HG03064 (cell line): ENCODE measurements at regions not wholly inside any gene's neighbourhood (a gene's known extent, or its start where the extent isn't known, plus 50 kb on each side); places are given as distances from the start of the nearest gene placed in this dataset.
"Not testable (repeated sequence)": the region's sequence is repeated elsewhere in the genome, so short reads cannot be mapped to it uniquely, and the experiment has no call there.

ENCODE experiments used
- ATAC-seq: cut with Tn5 transposase; IDR thresholded peaks from one replicate; pipeline ENCODE4 v1.9.1; 2021; ENCODE audit warnings: low read depth; ENCODE audit not compliant: unreplicated experiment

DNA sequence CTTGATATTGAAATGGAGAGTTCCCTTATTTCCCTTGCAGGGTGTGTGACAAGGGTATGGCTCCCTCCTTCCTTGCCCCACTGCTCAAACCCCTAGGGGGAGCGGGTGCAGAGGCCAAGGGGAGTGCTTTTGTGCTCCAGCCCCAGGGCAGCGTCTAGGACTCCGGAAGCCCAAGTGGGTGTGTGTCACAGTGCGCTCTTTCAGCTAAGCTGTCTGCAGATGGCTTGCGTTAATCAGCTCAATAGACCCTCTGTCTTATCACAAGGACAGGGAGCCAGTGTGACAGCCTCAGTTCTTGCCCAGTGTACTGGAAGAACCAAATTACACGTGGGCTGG, 523.6 kb upstream of the LMCD1 start:
- ATAC-seq = no peak

GRCh38 chr3:7982126-7982525, 519.5 kb upstream of the LMCD1 start:
- ATAC-seq = no peak

- no peak for ATAC-seq
Observed at GRCh38 chr3:7999384-7999783, 502.2 kb upstream of the LMCD1 start.

DNA sequence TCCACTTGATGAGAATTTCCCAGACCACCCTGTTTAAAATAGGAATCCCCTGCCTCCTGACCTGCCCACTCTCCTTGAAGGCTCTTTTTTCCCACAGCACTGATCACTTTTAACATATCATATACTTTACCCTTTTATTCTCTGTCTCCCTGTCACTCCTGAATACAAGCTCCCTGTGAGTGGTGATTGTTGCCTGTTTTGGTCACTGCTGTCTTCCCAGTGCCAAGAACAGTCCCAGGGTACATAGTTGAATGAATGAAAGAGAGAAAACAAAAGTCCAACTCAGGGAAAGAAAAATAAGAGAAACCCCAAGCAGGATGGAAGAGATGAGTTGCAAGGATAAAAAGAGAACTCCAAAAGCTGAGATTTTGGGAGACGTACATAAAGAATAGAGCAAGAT, 500.3 kb upstream of the LMCD1 start:
- no peak for ATAC-seq

GRCh38 chr3:8001712-8002111, 499.9 kb upstream of the LMCD1 start:
- no peak for ATAC-seq

DNA sequence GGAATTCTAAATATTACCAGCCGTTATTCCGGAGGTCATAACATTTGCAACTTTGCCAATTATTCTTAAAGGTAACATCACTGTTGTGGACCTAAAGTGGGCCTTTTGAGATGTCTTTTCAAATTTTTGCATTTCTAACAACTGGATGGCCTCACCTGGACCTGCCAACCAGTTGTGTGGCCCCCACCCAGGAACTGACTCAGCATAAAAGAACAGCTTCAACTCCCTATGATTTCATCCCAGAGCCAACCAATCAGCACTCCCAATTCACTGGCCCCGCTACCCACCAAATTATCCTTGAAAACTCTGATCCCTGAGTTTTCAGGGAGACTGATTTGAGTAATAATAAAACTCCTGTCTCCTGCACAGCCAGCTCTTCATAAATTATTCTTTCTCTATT, 489.7 kb upstream of the LMCD1 start:
- ATAC-seq = no peak

- no peak for ATAC-seq
Observed at GRCh38 chr3:8020047-8020841, 481.4 kb upstream of the LMCD1 start.

DNA sequence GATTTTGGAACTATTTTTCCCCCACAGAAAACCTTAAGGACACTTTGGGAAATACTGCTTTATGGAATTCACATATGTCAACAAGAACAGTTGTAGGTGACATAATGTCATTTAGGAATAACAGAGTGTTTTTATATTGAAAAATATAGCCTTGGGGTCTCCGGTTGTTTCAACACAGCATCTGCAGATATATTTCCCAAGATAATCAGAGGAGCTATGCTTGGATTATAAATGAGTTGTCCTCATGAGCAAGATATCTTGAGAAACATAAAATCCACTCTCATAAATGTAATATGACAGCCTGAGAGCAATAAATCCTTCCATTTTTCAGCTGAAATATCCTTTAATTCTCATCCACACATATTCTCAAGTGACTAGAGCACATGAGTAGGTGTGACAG, 473.7 kb upstream of the LMCD1 start:
- no peak for ATAC-seq

- no peak for ATAC-seq
Observed at GRCh38 chr3:8050283-8050682, 451.3 kb upstream of the LMCD1 start.

DNA sequence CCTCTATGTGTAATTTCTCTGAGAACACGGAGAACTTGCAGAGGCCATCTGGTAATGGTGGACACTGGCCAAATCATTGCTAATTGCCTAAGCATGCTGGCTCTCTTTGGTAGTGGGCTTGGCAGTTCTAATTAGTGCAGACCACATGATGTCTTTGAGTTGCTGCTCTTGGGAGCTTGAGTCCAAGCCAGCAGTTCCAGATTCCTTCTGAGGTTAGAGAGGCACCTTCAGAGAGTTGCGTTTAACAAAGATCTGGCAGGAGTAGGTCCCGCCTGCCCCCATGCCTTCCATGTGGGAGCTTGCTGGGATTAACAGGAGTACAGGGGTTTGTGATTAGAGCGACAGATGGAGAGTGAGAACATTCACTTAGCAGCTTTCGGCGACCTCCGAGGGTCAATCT, 449.0 kb upstream of the LMCD1 start:
- no peak for ATAC-seq

- not testable (repeated sequence) for ATAC-seq
Observed at GRCh38 chr3:8068135-8068534, 433.5 kb upstream of the LMCD1 start.

- no peak for ATAC-seq
Observed at GRCh38 chr3:8069471-8069870, 432.2 kb upstream of the LMCD1 start.

DNA sequence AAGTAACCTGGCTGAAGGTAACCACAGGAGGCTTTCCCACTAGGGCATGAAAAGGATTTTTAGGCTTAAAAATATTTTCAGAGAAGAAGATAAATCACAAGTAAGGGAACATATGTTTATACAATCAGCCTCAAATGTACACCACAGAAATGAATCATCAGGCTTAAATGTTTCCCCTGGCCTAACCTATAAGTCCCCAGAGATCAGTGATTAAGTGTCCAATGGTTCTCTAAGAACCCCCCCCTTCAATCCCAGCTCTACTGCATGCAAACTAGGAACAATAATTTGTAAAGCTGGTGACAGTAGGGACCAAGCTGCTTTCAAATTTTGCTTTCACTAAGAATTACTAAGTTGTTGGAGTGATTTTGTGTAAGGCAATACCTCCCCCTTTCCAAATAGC, 431.6 kb upstream of the LMCD1 start:
- no peak for ATAC-seq

- ATAC-seq = not testable (repeated sequence)
Observed at GRCh38 chr3:8074740-8075139, 426.9 kb upstream of the LMCD1 start.

GRCh38 chr3:8077126-8077525, 424.5 kb upstream of the LMCD1 start:
- ATAC-seq = no peak

DNA sequence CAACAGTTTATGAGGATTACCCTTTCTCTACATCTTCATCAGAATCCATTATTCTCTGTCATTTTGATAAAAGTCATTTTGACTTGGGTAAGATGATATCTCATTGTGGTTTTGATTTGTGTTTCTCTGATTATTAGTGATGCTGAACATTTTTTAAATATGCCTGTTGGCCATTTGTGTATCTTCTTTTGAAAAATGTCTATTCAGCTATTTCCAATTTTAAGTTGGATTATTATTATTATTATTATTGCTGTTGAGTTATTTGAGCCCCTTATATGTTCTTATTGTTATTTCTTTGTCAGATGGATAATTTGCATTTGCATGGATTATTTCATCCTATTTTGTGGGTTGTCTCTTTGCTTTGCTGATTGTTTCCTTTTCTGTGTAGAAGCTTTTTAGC, 421.2 kb upstream of the LMCD1 start:
- ATAC-seq = no peak

DNA sequence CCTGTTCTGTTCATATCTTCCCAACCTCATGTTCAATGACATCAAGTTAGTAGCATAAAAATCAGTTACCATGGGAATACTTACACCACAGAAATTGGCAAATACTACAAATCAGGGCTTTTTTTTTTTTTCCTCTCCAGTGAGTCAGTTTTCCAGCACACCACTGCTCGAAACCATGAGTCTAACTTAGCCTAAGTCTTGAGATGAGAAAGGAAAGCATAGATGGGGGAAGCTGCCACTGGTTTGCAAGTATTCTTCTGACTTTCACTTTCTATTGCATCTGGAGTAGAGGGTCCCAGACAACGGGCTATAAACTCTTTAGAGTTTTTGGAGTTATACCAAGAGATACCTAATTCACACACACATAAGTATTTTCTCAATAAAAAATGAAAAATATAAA, 416.1 kb upstream of the LMCD1 start:
- no peak for ATAC-seq

- ATAC-seq = no peak
Observed at GRCh38 chr3:8087951-8088350, 413.7 kb upstream of the LMCD1 start.

DNA sequence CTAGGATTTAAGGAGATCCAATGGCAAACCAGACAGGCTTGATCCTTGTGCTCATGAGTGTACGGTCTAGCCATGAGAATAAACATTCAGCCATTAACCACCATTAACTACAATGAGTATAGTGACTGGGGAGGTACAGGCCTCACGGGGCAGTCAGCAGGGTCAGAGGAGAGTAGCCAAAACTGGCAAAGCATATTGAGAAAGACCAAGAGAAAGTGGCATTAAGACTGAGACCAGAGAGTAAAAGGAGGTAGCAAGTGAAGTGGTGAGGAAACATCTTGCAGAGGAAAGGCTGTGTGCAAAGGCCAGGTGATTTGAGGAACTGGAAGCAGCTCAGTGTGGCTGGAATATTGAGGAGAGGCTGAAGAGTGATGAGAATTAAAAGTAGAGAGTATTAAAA, 407.2 kb upstream of the LMCD1 start:
- ATAC-seq = no peak

- no peak for ATAC-seq
Observed at GRCh38 chr3:8095724-8096123, 405.9 kb upstream of the LMCD1 start.

DNA sequence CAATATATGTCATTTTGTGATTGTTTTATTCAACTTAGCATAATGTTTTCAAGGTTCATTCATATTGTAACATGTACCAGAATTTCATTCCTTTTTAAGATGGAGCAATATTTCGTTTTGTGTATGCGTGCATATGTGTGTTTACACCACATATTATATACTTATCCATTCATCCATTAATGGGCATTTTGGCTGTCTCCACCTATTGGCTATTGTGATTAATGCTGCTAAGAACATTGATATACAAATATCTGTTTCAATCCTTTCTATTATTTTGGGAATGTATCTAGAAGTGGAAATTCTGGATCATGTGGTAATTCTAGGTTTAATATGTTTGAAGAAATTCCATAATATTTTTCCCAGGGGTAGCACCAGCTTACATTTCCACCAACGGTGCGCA, 403.9 kb upstream of the LMCD1 start:
- no peak for ATAC-seq

GRCh38 chr3:8103954-8104353, 397.7 kb upstream of the LMCD1 start:
- no peak for ATAC-seq

- no peak for ATAC-seq
Observed at GRCh38 chr3:8106921-8107320, 394.7 kb upstream of the LMCD1 start.
